ENCODE measurements at regions not wholly inside any gene's neighbourhood (a gene's known extent, or its start where the extent isn't known, plus 50 kb on each side); places are given as distances from the start of the nearest gene placed in this dataset.

DNA sequence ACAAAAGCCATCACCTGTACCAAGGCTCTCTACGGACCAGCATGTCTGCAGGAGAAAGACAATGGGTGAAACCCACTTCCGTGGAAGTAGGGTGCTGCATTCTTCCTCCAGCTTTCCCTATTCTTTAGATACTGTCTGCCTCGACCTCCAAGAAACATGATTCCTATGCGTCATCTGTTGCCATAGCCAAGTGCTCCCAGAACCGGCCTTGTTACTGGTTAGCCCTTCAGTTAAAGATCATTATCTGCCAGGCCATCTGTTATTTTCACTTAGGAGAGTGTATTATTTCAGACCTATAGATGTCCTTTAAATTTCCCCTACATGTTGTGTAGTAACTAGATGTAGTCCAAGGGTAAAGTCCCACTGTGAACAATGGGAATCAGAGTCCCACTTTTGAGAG lies 89.0 kb upstream of the KIAA1217 start:
- Histone ChIP-seq H3K36me3 (ENCODE audit: control insufficient read depth in 1 of 2, insufficient read depth in 2 of 2, low read length in 2 of 2) (no peaks in the 10 kb centered on the region), H3K27ac (ENCODE audit: low read depth, low read length) (no peak overlapping the region), H3K9ac (ENCODE audit: low read depth in 1 of 2, low read length in 2 of 2) (no peak overlapping the region), H3K27me3 (ENCODE audit: control insufficient read depth in 1 of 2, insufficient read depth in 2 of 2, low read length in 2 of 2) (no peaks in the 10 kb centered on the region), H3K4me3 (ENCODE audit: low read depth in 1 of 2, low read length in 2 of 2) (no peak overlapping the region), H3K4me1 (ENCODE audit: control insufficient read depth in 1 of 2, insufficient read depth in 2 of 2, low read length in 2 of 2) (no peaks in the 10 kb centered on the region), H3K9me3 (ENCODE audit: control insufficient read depth in 1 of 2, low read length in 2 of 2) (no peaks in the 10 kb centered on the region)

DNA sequence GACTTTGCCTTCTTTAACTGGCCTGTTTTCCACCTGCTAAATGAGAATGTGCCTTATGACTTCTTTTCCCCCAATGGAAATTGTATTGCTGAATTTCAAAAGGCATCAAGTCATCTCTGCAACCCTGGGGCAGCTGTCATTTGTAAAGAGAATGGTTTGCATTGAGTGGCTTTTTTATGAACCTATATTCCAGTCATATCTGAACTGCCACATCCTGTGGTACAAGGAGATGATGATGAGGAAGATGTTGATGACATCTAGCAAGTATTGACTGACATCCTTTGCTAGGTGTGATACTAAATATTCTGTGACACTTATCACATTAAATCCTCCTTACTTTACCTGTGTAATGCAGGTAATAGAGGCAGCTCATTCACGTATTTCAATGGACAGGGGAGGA lies 88.3 kb upstream of the KIAA1217 start:
- Histone ChIP-seq H3K36me3 (ENCODE audit: control insufficient read depth in 1 of 2, insufficient read depth in 2 of 2, low read length in 2 of 2) (no peaks in the 10 kb centered on the region), H3K4me3 (ENCODE audit: low read depth in 1 of 2, low read length in 2 of 2) (no peak overlapping the region), H3K9me3 (ENCODE audit: control insufficient read depth in 1 of 2, low read length in 2 of 2) (no peaks in the 10 kb centered on the region), H3K9ac (ENCODE audit: low read depth in 1 of 2, low read length in 2 of 2) (no peak overlapping the region), H3K27me3 (ENCODE audit: control insufficient read depth in 1 of 2, insufficient read depth in 2 of 2, low read length in 2 of 2) (no peaks in the 10 kb centered on the region), H3K27ac (ENCODE audit: low read depth, low read length) (no peak overlapping the region), H3K4me1 (ENCODE audit: control insufficient read depth in 1 of 2, insufficient read depth in 2 of 2, low read length in 2 of 2) (no peaks in the 10 kb centered on the region)

DNA sequence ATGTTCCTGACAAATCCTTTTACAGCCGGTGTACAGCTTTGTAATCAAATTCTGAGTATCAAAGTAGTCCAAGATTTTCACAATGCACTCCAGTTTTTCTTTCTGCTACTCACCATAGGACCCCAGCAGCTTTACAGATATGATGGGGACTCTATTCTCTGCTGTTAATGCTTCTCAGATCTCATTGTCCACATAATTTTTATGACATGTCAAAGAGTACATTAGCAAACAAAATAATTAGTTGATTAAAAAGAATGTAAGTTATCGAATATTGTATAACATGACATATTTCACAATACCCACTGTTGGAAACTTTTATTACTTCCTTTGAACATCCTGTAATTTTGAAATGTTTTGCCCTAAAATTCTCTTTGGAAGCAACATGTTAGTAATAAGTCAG lies 81.4 kb upstream of the KIAA1217 start:
- Histone ChIP-seq H3K27me3 (ENCODE audit: control insufficient read depth in 1 of 2, insufficient read depth in 2 of 2, low read length in 2 of 2) (no peaks in the 10 kb centered on the region), H3K4me1 (ENCODE audit: control insufficient read depth in 1 of 2, insufficient read depth in 2 of 2, low read length in 2 of 2) (no peaks in the 10 kb centered on the region), H3K36me3 (ENCODE audit: control insufficient read depth in 1 of 2, insufficient read depth in 2 of 2, low read length in 2 of 2) (no peaks in the 10 kb centered on the region), H3K4me3 (ENCODE audit: low read depth in 1 of 2, low read length in 2 of 2) (no peak overlapping the region), H3K27ac (ENCODE audit: low read depth, low read length) (no peak overlapping the region), H3K9ac (ENCODE audit: low read depth in 1 of 2, low read length in 2 of 2) (no peak overlapping the region), H3K9me3 (ENCODE audit: control insufficient read depth in 1 of 2, low read length in 2 of 2) (no peaks in the 10 kb centered on the region)

DNA sequence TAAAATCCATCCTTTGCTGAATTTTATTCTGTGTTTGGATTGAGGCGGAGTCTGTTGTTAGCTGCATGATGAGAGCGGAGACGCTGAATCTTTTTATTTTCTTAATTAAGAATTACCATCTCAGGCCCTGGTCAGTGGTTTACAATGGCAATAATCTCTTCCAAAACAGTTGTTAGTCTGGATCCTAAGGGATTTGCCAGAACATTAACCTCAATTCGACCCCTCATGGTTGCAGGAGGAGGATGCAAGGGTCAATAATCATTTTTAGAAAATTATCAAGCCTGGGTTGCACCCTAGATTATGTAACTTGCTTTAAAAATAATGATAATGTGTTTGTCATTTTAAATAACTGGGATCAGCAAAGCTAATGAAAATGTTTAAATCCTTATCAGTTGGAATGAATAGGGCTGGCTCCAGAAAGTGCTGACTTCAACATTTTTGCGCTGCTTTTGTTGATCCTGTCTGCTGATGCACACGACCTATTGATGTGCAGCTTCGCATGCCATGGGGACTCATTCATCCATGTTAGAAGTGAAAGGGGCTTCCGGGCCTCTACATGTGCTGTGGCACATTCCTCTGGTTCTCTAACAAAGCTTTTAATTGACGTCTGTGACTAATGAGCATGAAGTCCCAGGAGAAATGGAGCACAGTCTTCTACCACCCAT lies 80.7 kb upstream of the KIAA1217 start:
- Histone ChIP-seq H3K4me1 (ENCODE audit: control insufficient read depth in 1 of 2, insufficient read depth in 2 of 2, low read length in 2 of 2) (no peaks in the 10 kb centered on the region), H3K9me3 (ENCODE audit: control insufficient read depth in 1 of 2, low read length in 2 of 2) (no peaks in the 10 kb centered on the region), H3K27ac (ENCODE audit: low read depth, low read length) (no peak overlapping the region), H3K4me3 (ENCODE audit: low read depth in 1 of 2, low read length in 2 of 2) (no peak overlapping the region), H3K36me3 (ENCODE audit: control insufficient read depth in 1 of 2, insufficient read depth in 2 of 2, low read length in 2 of 2) (no peaks in the 10 kb centered on the region), H3K9ac (ENCODE audit: low read depth in 1 of 2, low read length in 2 of 2) (no peak overlapping the region), H3K27me3 (ENCODE audit: control insufficient read depth in 1 of 2, insufficient read depth in 2 of 2, low read length in 2 of 2) (no peaks in the 10 kb centered on the region)

DNA sequence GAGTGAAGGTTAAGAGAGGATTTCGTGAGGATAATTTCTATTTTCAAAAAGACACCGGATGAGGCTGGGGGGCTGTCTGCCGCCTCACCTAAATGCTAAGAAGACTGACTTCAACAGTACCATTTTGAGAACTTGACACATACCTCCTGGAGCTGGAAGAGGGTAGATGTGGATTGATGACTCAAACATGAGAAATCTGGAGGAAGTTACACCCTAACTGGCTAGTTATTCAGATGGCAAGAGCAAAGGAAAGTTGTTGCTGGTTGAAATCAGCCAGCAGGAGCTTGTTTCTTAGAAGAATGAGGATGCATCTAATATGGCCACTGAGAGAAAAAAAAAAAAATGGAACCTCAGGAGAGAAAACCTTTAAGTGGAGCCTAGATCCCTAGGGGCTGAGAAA lies 76.2 kb upstream of the KIAA1217 start:
- H3K4me1 ChIP-seq (ENCODE audit: control insufficient read depth in 1 of 2, insufficient read depth in 2 of 2, low read length in 2 of 2): no peaks in the 10 kb centered on the region
- H3K9me3 ChIP-seq (ENCODE audit: control insufficient read depth in 1 of 2, low read length in 2 of 2): no peaks in the 10 kb centered on the region
- H3K36me3 ChIP-seq (ENCODE audit: control insufficient read depth in 1 of 2, insufficient read depth in 2 of 2, low read length in 2 of 2): no peaks in the 10 kb centered on the region
- no peak overlapping the region for H3K27ac ChIP-seq (ENCODE audit: low read depth, low read length)
- H3K9ac ChIP-seq (ENCODE audit: low read depth in 1 of 2, low read length in 2 of 2): no peak overlapping the region
- no peaks in the 10 kb centered on the region for H3K27me3 ChIP-seq (ENCODE audit: control insufficient read depth in 1 of 2, insufficient read depth in 2 of 2, low read length in 2 of 2)
- H3K4me3 ChIP-seq (ENCODE audit: low read depth in 1 of 2, low read length in 2 of 2): no peak overlapping the region

DNA sequence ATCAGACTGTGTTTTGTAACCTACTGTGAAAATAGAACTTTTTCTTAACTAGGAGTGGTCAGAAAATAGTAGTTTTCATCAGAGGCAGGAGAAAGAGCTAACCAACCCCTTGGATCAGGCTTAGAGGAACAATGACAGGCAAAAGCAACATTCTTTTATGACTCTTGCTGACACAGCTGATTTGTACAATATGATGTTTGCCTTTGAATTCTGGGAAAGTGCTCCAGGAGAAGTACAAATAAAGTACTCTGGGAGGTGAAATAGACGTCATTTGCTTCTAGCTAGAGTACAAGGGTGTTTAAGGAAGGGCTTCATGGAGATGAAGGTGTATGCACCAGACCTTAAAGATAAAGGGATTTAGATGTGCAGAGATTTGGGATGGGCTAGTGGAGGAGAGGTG lies 75.1 kb upstream of the KIAA1217 start:
- Histone ChIP-seq H3K4me3 (ENCODE audit: low read depth in 1 of 2, low read length in 2 of 2) (no peak overlapping the region), H3K4me1 (ENCODE audit: control insufficient read depth in 1 of 2, insufficient read depth in 2 of 2, low read length in 2 of 2) (no peaks in the 10 kb centered on the region), H3K36me3 (ENCODE audit: control insufficient read depth in 1 of 2, insufficient read depth in 2 of 2, low read length in 2 of 2) (no peaks in the 10 kb centered on the region), H3K9me3 (ENCODE audit: control insufficient read depth in 1 of 2, low read length in 2 of 2) (no peaks in the 10 kb centered on the region), H3K27me3 (ENCODE audit: control insufficient read depth in 1 of 2, insufficient read depth in 2 of 2, low read length in 2 of 2) (no peaks in the 10 kb centered on the region), H3K9ac (ENCODE audit: low read depth in 1 of 2, low read length in 2 of 2) (no peak overlapping the region), H3K27ac (ENCODE audit: low read depth, low read length) (no peak overlapping the region)

DNA sequence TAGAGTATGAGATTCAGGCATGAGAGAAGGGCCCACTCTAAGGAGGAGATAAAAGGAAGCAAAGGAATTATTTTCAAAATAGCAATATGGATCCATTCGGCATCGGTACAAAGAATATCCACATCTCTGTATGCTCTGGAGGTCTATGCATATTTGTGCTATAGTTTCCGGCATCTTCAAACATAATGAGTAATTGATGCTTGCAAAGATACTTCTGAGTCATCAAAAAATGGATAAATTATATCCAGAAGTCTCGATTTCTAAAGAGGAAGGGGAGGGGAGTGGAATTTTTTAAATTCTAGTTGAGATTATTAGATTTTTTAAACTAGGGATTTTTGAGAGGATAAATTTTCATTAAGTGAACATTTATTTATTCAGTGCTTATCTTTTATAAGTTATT lies 72.9 kb upstream of the KIAA1217 start:
- Histone ChIP-seq H3K9me3 (ENCODE audit: control insufficient read depth in 1 of 2, low read length in 2 of 2) (peaks cover 5% of the 10 kb centered on the region in 2 donors), H3K36me3 (ENCODE audit: control insufficient read depth in 1 of 2, insufficient read depth in 2 of 2, low read length in 2 of 2) (no peaks in the 10 kb centered on the region), H3K4me3 (ENCODE audit: low read depth in 1 of 2, low read length in 2 of 2) (no peak overlapping the region), H3K4me1 (ENCODE audit: control insufficient read depth in 1 of 2, insufficient read depth in 2 of 2, low read length in 2 of 2) (no peaks in the 10 kb centered on the region), H3K27ac (ENCODE audit: low read depth, low read length) (no peak overlapping the region), H3K27me3 (ENCODE audit: control insufficient read depth in 1 of 2, insufficient read depth in 2 of 2, low read length in 2 of 2) (no peaks in the 10 kb centered on the region), H3K9ac (ENCODE audit: low read depth in 1 of 2, low read length in 2 of 2) (no peak overlapping the region)

DNA sequence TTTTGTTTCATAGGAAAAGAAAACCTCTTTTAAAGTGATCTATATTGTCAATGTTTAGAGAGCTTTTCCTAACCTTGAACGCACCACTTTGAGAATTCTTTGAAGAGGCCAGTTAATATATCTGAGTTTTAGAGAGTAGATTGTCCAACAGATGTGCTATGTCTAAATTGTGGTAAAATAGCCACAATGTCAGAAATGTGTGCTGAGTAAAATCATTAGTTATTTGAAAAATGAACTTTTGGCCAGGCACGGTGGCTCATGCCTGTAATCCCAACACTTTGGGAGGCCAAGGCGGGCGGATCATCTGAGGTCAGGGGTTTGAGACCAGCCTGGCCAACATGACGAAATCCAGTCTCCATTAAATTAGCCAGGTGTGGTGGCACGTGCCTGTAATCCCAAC lies 61.6 kb upstream of the KIAA1217 start:
- H3K9ac ChIP-seq (ENCODE audit: low read depth in 1 of 2, low read length in 2 of 2): no peak overlapping the region

DNA sequence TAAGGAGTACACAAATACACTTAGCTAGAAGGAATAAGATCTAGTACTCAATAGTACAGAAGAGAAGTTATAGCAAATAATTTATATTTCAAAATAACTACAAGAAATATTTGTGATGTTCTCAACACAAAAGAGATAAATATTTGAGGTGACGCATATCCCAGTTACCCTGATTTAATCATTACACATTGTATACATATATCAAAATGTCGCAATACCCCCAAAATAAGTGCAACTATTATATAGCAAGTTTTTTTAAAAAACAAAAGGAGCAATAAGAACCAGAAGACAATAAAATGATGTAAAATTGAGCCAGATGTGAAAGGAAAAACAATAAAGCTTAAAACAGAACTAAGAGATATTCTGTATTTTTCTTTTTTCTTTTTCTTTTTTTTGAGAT lies 59.3 kb upstream of the KIAA1217 start:
- Histone ChIP-seq H3K4me1 (ENCODE audit: control insufficient read depth in 1 of 2, insufficient read depth in 2 of 2, low read length in 2 of 2) (no peaks in the 10 kb centered on the region), H3K36me3 (ENCODE audit: control insufficient read depth in 1 of 2, insufficient read depth in 2 of 2, low read length in 2 of 2) (no peaks in the 10 kb centered on the region), H3K4me3 (ENCODE audit: low read depth in 1 of 2, low read length in 2 of 2) (no peak overlapping the region), H3K9ac (ENCODE audit: low read depth in 1 of 2, low read length in 2 of 2) (no peak overlapping the region), H3K9me3 (ENCODE audit: control insufficient read depth in 1 of 2, low read length in 2 of 2) (no peaks in the 10 kb centered on the region), H3K27me3 (ENCODE audit: control insufficient read depth in 1 of 2, insufficient read depth in 2 of 2, low read length in 2 of 2) (no peaks in the 10 kb centered on the region), H3K27ac (ENCODE audit: low read depth, low read length) (no peak overlapping the region)

More for the DNA sequence above, 61.6 kb upstream of the KIAA1217 start:
- Histone ChIP-seq H3K4me1 (ENCODE audit: control insufficient read depth in 1 of 2, insufficient read depth in 2 of 2, low read length in 2 of 2) (no peaks in the 10 kb centered on the region), H3K9me3 (ENCODE audit: control insufficient read depth in 1 of 2, low read length in 2 of 2) (no peaks in the 10 kb centered on the region), H3K27me3 (ENCODE audit: control insufficient read depth in 1 of 2, insufficient read depth in 2 of 2, low read length in 2 of 2) (no peaks in the 10 kb centered on the region), H3K4me3 (ENCODE audit: low read depth in 1 of 2, low read length in 2 of 2) (no peak overlapping the region), H3K36me3 (ENCODE audit: control insufficient read depth in 1 of 2, insufficient read depth in 2 of 2, low read length in 2 of 2) (no peaks in the 10 kb centered on the region), H3K27ac (ENCODE audit: low read depth, low read length) (no peak overlapping the region)

DNA sequence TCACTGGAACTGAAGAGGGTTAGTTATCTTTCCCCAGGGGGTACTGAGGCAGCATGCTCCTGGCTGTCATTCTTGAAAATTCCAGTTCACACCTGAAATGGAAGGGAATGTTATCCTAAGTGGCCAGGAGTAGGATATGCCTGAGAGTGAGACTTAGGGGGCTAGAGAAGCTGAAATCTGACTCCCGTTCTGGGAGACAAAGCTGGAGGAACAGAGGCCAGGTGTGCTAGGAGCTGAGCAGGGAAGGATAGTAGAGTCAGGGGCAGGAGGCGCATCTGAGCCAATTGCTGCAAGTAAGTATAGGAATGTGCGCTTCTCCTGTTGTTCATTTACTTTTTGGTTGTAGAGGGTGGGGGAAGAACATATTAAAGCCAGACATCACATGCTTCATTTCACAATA lies 58.1 kb upstream of the KIAA1217 start:
- H3K4me3 ChIP-seq (ENCODE audit: low read depth in 1 of 2, low read length in 2 of 2): no peak overlapping the region
- H3K36me3 ChIP-seq (ENCODE audit: control insufficient read depth in 1 of 2, insufficient read depth in 2 of 2, low read length in 2 of 2): no peaks in the 10 kb centered on the region

DNA sequence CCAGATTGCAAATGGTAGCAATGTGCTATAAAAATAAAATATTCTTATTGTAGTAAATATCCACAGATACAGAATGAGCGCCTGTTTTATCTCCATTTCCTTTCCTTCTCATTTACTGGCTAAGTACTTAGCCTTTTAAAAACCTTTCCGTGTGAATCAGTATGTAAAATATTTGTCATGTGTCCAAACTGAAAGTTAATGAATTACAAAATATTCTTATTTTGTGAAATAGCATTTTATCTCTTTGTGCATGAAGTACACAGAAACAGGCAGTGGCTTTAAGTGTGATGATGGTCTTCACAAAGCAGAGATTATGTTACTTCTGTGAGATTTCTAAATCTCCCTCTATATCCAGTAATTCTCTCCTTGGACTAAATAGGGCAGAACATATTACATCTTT lies 56.7 kb upstream of the KIAA1217 start:
- Histone ChIP-seq H3K4me1 (ENCODE audit: control insufficient read depth in 1 of 2, insufficient read depth in 2 of 2, low read length in 2 of 2) (no peaks in the 10 kb centered on the region), H3K9me3 (ENCODE audit: control insufficient read depth in 1 of 2, low read length in 2 of 2) (peaks cover 3 to 5% of the 10 kb centered on the region in 2 donors), H3K27ac (ENCODE audit: low read depth, low read length) (no peak overlapping the region), H3K9ac (ENCODE audit: low read depth in 1 of 2, low read length in 2 of 2) (no peak overlapping the region), H3K27me3 (ENCODE audit: control insufficient read depth in 1 of 2, insufficient read depth in 2 of 2, low read length in 2 of 2) (no peaks in the 10 kb centered on the region), H3K36me3 (ENCODE audit: control insufficient read depth in 1 of 2, insufficient read depth in 2 of 2, low read length in 2 of 2) (no peaks in the 10 kb centered on the region), H3K4me3 (ENCODE audit: low read depth in 1 of 2, low read length in 2 of 2) (no peak overlapping the region)

More for the DNA sequence above, 58.1 kb upstream of the KIAA1217 start:
- Histone ChIP-seq H3K4me1 (ENCODE audit: control insufficient read depth in 1 of 2, insufficient read depth in 2 of 2, low read length in 2 of 2) (no peaks in the 10 kb centered on the region), H3K27ac (ENCODE audit: low read depth, low read length) (no peak overlapping the region), H3K27me3 (ENCODE audit: control insufficient read depth in 1 of 2, insufficient read depth in 2 of 2, low read length in 2 of 2) (no peaks in the 10 kb centered on the region), H3K9ac (ENCODE audit: low read depth in 1 of 2, low read length in 2 of 2) (no peak overlapping the region), H3K9me3 (ENCODE audit: control insufficient read depth in 1 of 2, low read length in 2 of 2) (no peaks in the 10 kb centered on the region)

Data from duodenal mucosa (tissue), 2 donors.